ENCODE measurements at regions not wholly inside any gene's neighbourhood (a gene's known extent, or its start where the extent isn't known, plus 50 kb on each side); places are given as distances from the start of the nearest gene placed in this dataset.

- TF ChIP-seq PHF8 (IDR thresholded peaks at IDR 0.05; ENCODE audit: borderline replicate concordance, low read depth) = no peak
- no peak for TF ChIP-seq JUNB (IDR thresholded peaks at IDR 0.05)
- no peak for TF ChIP-seq RFX5 (IDR thresholded peaks at IDR 0.05)
- TF ChIP-seq MAX (IDR thresholded peaks at IDR 0.05) = no peak
- no peak for TF ChIP-seq CTCF (IDR thresholded peaks at IDR 0.05)
- no peak for TF ChIP-seq JUN (IDR thresholded peaks at IDR 0.05)
- TF ChIP-seq CEBPB (IDR thresholded peaks at IDR 0.05) = no peak
- TF ChIP-seq POLR2A (IDR thresholded peaks at IDR 0.05; ENCODE audit: low read length) = no peak
- no peak for TF ChIP-seq CHD4 (IDR thresholded peaks at IDR 0.05; ENCODE audit: borderline replicate concordance)
- TF ChIP-seq HEYL (CRISPR knock-in tag; IDR thresholded peaks at IDR 0.05) = no peak
- no peak for TF ChIP-seq ATOH8 (CRISPR knock-in tag; IDR thresholded peaks at IDR 0.05; ENCODE audit: low read depth)
- no peak for TF ChIP-seq EP300 (IDR thresholded peaks at IDR 0.05)
- TF ChIP-seq ZSCAN20 (CRISPR knock-in tag; IDR thresholded peaks at IDR 0.05) = no peak
- no peak for TF ChIP-seq EHMT2 (IDR thresholded peaks at IDR 0.05; ENCODE audit: low read depth)
These were observed 125.2 kb downstream of the TMCO5A start for GRCh38 chr15:38059665-38060064.
